BJ (cell line): ENCODE measurements at regions not wholly inside any gene's neighbourhood (a gene's known extent, or its start where the extent isn't known, plus 50 kb on each side); places are given as distances from the start of the nearest gene placed in this dataset.

ENCODE experiments used
- CTCF ChIA-PET: fragments of 350-600 bp; formaldehyde crosslinking; extraction: SDS; loops from one replicate; lab custom pipeline; 2021; ENCODE audit warnings: antibody characterized with exemption, inconsistent platforms; lab: Yijun Ruan, JAX
- POLR2A ChIA-PET: fragments of 300-600 bp; sonication (Branson Sonifier 250); formaldehyde crosslinking; extraction: SDS; loops from one replicate; lab custom pipeline; 2021; ENCODE audit warnings: antibody characterized with exemption; lab: Charles Lee
- DNase-seq: peaks from one replicate; pipeline ENCODE4 v3.0.0-alpha.2; 2011; ENCODE audit warnings: low read depth
- H3K27me3 ChIP-seq: 2 replicates; pipeline ENCODE4 v1.6.0; 2011; ENCODE audit warnings: low read length; ENCODE audit not compliant: control insufficient read depth, insufficient read depth
- H3K36me3 ChIP-seq: 2 replicates; pipeline ENCODE4 v1.5.1; 2011; ENCODE audit warnings: low read length; ENCODE audit not compliant: control insufficient read depth, insufficient read depth
- H3K4me3 ChIP-seq: 2 replicates; pipeline ENCODE4 v1.5.1; 2011; ENCODE audit warnings: low read depth, mild to moderate bottlenecking, control low read depth, low read length
- TF ChIP-seq, protein P1 (sequence below): IDR thresholded peaks from 2 replicates; pipeline ENCODE4 v1.5.1; 2011; ENCODE audit warnings: low read depth, mild to moderate bottlenecking, control low read depth, inconsistent platforms, low read length, moderate library complexity; ENCODE audit not compliant: insufficient read depth

DNA sequence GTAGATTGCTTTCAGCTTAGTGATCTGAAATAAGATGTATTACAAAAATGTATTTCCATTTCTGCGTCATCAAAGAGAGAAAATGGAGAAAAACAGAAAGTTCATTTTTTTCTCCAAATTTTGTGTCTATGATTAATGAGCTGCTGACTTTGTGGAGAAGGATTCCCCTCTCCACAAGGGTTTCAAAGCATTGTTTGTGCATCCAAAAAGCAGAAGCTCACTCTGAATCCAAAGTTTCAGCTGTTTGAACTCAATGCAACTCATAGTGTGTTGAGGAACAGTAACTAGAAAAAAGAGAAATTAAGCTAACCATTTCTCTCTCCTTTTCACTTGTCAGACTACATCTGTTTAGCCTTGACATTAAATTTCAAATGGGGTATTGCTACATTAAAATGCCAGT is 62.9 kb upstream of the SLC7A11 start:
- TF ChIP-seq, protein P1, sequence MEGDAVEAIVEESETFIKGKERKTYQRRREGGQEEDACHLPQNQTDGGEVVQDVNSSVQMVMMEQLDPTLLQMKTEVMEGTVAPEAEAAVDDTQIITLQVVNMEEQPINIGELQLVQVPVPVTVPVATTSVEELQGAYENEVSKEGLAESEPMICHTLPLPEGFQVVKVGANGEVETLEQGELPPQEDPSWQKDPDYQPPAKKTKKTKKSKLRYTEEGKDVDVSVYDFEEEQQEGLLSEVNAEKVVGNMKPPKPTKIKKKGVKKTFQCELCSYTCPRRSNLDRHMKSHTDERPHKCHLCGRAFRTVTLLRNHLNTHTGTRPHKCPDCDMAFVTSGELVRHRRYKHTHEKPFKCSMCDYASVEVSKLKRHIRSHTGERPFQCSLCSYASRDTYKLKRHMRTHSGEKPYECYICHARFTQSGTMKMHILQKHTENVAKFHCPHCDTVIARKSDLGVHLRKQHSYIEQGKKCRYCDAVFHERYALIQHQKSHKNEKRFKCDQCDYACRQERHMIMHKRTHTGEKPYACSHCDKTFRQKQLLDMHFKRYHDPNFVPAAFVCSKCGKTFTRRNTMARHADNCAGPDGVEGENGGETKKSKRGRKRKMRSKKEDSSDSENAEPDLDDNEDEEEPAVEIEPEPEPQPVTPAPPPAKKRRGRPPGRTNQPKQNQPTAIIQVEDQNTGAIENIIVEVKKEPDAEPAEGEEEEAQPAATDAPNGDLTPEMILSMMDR, result no peak
- POLR2A ChIA-PET, result no interaction called here
- no peaks in the 10 kb centered on the region for H3K36me3 ChIP-seq
- H3K4me3 ChIP-seq, result no peak overlapping the region
- H3K27me3 ChIP-seq, result no peaks in the 10 kb centered on the region
- CTCF ChIA-PET, result no interaction called here
- no peak for DNase-seq

- no peak for DNase-seq
- TF ChIP-seq, protein P1, result no peak
- no peaks in the 10 kb centered on the region for H3K36me3 ChIP-seq
- ChIA-PET CTCF (no interaction called here), POLR2A (no interaction called here)
- no peak overlapping the region for H3K4me3 ChIP-seq
- H3K27me3 ChIP-seq, result no peaks in the 10 kb centered on the region
Measured at GRCh38 chr4:138301536-138301935, 59.4 kb upstream of the SLC7A11 start.

DNA sequence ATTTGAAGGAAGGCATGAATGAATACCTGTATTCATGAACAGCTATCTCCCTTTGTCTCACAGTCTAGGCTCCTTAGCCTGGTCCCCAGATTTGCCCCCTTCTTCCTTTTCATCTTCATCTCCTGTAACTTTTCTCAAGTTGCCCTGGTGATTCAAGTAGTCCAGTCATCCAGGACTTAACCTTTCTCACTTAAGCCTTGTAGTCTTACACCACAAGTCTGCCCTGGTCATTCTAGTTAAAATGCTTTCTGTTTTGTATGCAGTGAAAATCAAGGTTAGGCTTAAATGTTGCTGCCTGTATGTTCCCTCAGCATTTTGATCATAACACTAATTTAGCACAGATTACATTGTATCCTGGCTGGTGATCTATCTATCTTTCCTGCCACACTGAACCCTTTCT is 58.5 kb upstream of the SLC7A11 start:
- CTCF ChIA-PET, result no interaction called here
- TF ChIP-seq, protein P1, result no peak
- Histone ChIP-seq H3K36me3 (no peaks in the 10 kb centered on the region), H3K4me3 (no peak overlapping the region), H3K27me3 (no peaks in the 10 kb centered on the region; the same call in 1 of the 2 replicates)
- DNase-seq, result no peak
- POLR2A ChIA-PET, result no interaction called here

DNA sequence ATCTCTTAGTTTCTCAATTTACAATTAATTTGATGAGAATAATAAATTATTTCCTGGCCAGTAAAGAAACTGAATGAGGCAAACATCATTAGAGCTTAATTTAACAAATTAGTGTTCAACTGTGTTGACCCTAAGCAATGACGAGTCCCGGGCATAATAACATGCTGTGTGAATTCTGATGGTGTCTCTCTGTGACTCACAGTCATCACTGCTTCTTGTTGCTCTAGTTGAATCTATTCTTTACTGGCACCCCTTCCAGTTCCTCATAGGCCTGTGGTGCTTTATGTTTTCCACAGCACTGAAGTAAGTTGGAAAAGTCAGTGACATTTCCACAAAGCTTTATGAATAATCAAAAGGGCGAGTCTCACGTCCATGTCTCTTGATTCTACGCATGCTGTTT is 57.7 kb upstream of the SLC7A11 start:
- ChIA-PET POLR2A (no interaction called here), CTCF (no interaction called here)
- Histone ChIP-seq H3K4me3 (no peak overlapping the region), H3K27me3 (no peaks in the 10 kb centered on the region; the same call in 1 of the 2 replicates), H3K36me3 (no peaks in the 10 kb centered on the region)
- TF ChIP-seq, protein P1, result no peak
- DNase-seq, result no peak

- TF ChIP-seq, protein P1, result no peak
- Histone ChIP-seq H3K36me3 (no peaks in the 10 kb centered on the region), H3K4me3 (no peak overlapping the region), H3K27me3 (no peaks in the 10 kb centered on the region; the same call in 1 of the 2 replicates)
- DNase-seq, result no peak
- CTCF ChIA-PET, result no interaction called here
- POLR2A ChIA-PET, result no interaction called here
Measured at GRCh38 chr4:138298866-138299265, 56.7 kb upstream of the SLC7A11 start.
